ENCODE measurements at regions not wholly inside any gene's neighbourhood (a gene's known extent, or its start where the extent isn't known, plus 50 kb on each side); places are given as distances from the start of the nearest gene placed in this dataset.

GRCh38 chr20:6976106-6976900, 208.8 kb downstream of the BMP2 start:
- TF ChIP-seq CTCF (IDR thresholded peaks at IDR 0.05) (no peak), EP300 (IDR thresholded peaks at IDR 0.05) (no peak)

All from sigmoid colon (tissue), 4 donors.